K562 (cell line): ENCODE measurements at regions not wholly inside any gene's neighbourhood (a gene's known extent, or its start where the extent isn't known, plus 50 kb on each side); places are given as distances from the start of the nearest gene placed in this dataset.

Experiments used
- CTCF ChIP-seq, 3 experiments: IDR thresholded peaks in 2 of 3; conservative IDR thresholded peaks in 1 of 3; 2 replicates each; pipeline ENCODE4 v1.5.1; 2011 to 2012; ENCODE audit warnings: low read length in 3 of 3, mild to moderate bottlenecking in 3 of 3, control low read depth in 2 of 3, improper control_type of control experiment in 1 of 3, inconsistent platforms in 1 of 3, low read depth in 1 of 3, mixed read lengths in 1 of 3, moderate library complexity in 1 of 3; ENCODE audit not compliant: insufficient read depth in 2 of 3
- EGR1 ChIP-seq: fragments of 450-650 bp; conservative IDR thresholded peaks from 2 replicates; pipeline ENCODE4 v1.6.1; 2017; ENCODE audit warnings: mild to moderate bottlenecking
- ERF ChIP-seq: fragments of 450-650 bp; formaldehyde crosslinking; IDR thresholded peaks from 2 replicates; pipeline ENCODE4 v1.4.0; 2020; ENCODE audit warnings: mild to moderate bottlenecking, mixed read lengths
- IRF2 ChIP-seq: sonication (generic); formaldehyde crosslinking; IDR thresholded peaks from 2 replicates; pipeline ENCODE4 v1.8.1; 2022; ENCODE audit warnings: mild to moderate bottlenecking, missing genetic modification reagents
- KLF1 ChIP-seq: fragments of 450-650 bp; IDR thresholded peaks from 2 replicates; pipeline ENCODE4 v1.6.1; 2016; ENCODE audit warnings: missing genetic modification characterization, missing compliant biosample characterization
- NCOR1 ChIP-seq: fragments of 450-650 bp; IDR thresholded peaks from 2 replicates; pipeline ENCODE4 v1.6.1; 2016; ENCODE audit warnings: mild to moderate bottlenecking, moderate library complexity
- NR3C1 ChIP-seq: sonication (generic); formaldehyde crosslinking; IDR thresholded peaks from 2 replicates; pipeline ENCODE4 v1.8.1; 2022; ENCODE audit warnings: missing genetic modification reagents
- OTX1 ChIP-seq: fragments of 450-650 bp; formaldehyde crosslinking; IDR thresholded peaks from 2 replicates; pipeline ENCODE4 v1.4.0; 2022; ENCODE audit warnings: mild to moderate bottlenecking
- RCOR1 ChIP-seq, 2 experiments: IDR thresholded peaks; 2 replicates each; pipeline ENCODE4 v1.6.1; 2012; ENCODE audit warnings: low read depth in 2 of 2, low read length in 2 of 2, borderline replicate concordance in 1 of 2, improper control_type of control experiment in 1 of 2
- RFX5 ChIP-seq: IDR thresholded peaks from 2 replicates; pipeline ENCODE4 v1.6.1; 2011; ENCODE audit warnings: low read depth, mild to moderate bottlenecking, improper control_type of control experiment, low read length
- TRIM28 ChIP-seq: fragments of 450-650 bp; IDR thresholded peaks from 2 replicates; pipeline ENCODE4 v1.6.1; 2017
- ZNF407 ChIP-seq: fragments of 450-650 bp; IDR thresholded peaks from 2 replicates; pipeline ENCODE4 v1.6.1; 2016; ENCODE audit warnings: low read depth

- TF ChIP-seq ERF (CRISPR knock-in tag) = no peak
- no peak for TF ChIP-seq TRIM28
- no peak for TF ChIP-seq RFX5
- no peak for TF ChIP-seq NR3C1 (CRISPR knock-in tag)
- TF ChIP-seq RCOR1 (IDR thresholded peaks at IDR 0.05; ENCODE audit: borderline replicate concordance in 1 of 2, low read depth in 2 of 2, low read length in 2 of 2) = no peak
- no peak for TF ChIP-seq CTCF (IDR thresholded peaks at IDR 0.05 in 2 of 3, conservative IDR thresholded peaks at IDR 0.05 in 1 of 3; ENCODE audit: insufficient read depth in 2 of 3, low read depth in 1 of 3, low read length in 3 of 3)
- no peak for TF ChIP-seq ZNF407
- TF ChIP-seq IRF2 (CRISPR knock-in tag) = no peak
- TF ChIP-seq NCOR1 = no peak
- no peak for TF ChIP-seq OTX1
- TF ChIP-seq EGR1 = no peak
- TF ChIP-seq KLF1 (tag) = no peak
Observed at GRCh38 chrX:73913580-73913979, 61.1 kb upstream of the XIST start.
